Neural cell (in vitro differentiated cells): ENCODE measurements at regions not wholly inside any gene's neighbourhood (a gene's known extent, or its start where the extent isn't known, plus 50 kb on each side); places are given as distances from the start of the nearest gene placed in this dataset.

ENCODE experiments used
- EP300 ChIP-seq: fragments of 450-650 bp; conservative IDR thresholded peaks from 2 replicates; pipeline ENCODE4 v1.6.1; 2014; ENCODE audit warnings: antibody characterized with exemption, mild to moderate bottlenecking, moderate library complexity; ENCODE audit not compliant: poor library complexity, severe bottlenecking
- EZH2 ChIP-seq: fragments of 200-600, 300-800 bp; shearing (Covaris generic), sonication (generic); IDR thresholded peaks from 2 replicates; pipeline ENCODE4 v1.6.1; 2014; ENCODE audit warnings: antibody characterized with exemption, low read length, borderline replicate concordance, mild to moderate bottlenecking; ENCODE audit not compliant: insufficient read depth, poor library complexity, severe bottlenecking
- MXI1 ChIP-seq: fragments of 450-650 bp; conservative IDR thresholded peaks from 2 replicates; pipeline ENCODE4 v1.6.1; 2014; ENCODE audit warnings: antibody characterized with exemption, mild to moderate bottlenecking; ENCODE audit not compliant: poor library complexity, severe bottlenecking
- POLR2AphosphoS5 ChIP-seq: IDR thresholded peaks from 2 replicates; pipeline ENCODE4 v1.6.1; 2012
- SMC3 ChIP-seq: fragments of 450-650 bp; conservative IDR thresholded peaks from 2 replicates; pipeline ENCODE4 v1.6.1; 2014; ENCODE audit warnings: antibody characterized with exemption, mild to moderate bottlenecking, moderate library complexity; ENCODE audit not compliant: poor library complexity
- TAF1 ChIP-seq: IDR thresholded peaks from 2 replicates; pipeline ENCODE4 v1.6.1; 2012; ENCODE audit warnings: low read depth
- TF ChIP-seq, protein P1 (sequence below): fragments of 450-650 bp; IDR thresholded peaks from 2 replicates; pipeline ENCODE4 v1.5.1; 2014; ENCODE audit warnings: antibody characterized with exemption, mild to moderate bottlenecking, moderate library complexity; ENCODE audit not compliant: poor library complexity, severe bottlenecking
- TF ChIP-seq, protein P2 (sequence below): IDR thresholded peaks from 2 replicates; pipeline ENCODE4 v1.6.1; 2012; ENCODE audit warnings: borderline replicate concordance

DNA sequence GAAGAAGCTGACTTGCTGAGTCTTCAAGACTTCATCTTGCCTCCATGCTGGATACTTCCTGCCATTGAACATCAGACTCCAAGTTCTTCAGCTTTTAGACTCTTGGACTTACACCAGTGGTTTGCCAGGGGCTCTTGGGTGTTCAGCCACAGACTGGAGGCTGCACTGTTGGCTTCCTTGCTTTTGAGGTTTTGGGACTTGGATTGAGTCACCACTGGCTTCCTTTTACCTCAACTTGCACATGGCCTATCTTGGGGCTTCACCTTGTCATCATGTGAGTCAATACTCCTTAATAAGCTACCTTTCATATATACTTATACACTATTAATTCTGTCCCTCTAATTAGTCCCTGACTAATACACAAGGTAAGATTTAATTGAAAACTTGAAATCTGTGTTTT is 361.7 kb upstream of the SEMA3C start:
- TF ChIP-seq, protein P1, sequence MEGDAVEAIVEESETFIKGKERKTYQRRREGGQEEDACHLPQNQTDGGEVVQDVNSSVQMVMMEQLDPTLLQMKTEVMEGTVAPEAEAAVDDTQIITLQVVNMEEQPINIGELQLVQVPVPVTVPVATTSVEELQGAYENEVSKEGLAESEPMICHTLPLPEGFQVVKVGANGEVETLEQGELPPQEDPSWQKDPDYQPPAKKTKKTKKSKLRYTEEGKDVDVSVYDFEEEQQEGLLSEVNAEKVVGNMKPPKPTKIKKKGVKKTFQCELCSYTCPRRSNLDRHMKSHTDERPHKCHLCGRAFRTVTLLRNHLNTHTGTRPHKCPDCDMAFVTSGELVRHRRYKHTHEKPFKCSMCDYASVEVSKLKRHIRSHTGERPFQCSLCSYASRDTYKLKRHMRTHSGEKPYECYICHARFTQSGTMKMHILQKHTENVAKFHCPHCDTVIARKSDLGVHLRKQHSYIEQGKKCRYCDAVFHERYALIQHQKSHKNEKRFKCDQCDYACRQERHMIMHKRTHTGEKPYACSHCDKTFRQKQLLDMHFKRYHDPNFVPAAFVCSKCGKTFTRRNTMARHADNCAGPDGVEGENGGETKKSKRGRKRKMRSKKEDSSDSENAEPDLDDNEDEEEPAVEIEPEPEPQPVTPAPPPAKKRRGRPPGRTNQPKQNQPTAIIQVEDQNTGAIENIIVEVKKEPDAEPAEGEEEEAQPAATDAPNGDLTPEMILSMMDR = no peak
- no peak for TF ChIP-seq POLR2AphosphoS5
- no peak for TF ChIP-seq EP300
- TF ChIP-seq, protein P2, sequence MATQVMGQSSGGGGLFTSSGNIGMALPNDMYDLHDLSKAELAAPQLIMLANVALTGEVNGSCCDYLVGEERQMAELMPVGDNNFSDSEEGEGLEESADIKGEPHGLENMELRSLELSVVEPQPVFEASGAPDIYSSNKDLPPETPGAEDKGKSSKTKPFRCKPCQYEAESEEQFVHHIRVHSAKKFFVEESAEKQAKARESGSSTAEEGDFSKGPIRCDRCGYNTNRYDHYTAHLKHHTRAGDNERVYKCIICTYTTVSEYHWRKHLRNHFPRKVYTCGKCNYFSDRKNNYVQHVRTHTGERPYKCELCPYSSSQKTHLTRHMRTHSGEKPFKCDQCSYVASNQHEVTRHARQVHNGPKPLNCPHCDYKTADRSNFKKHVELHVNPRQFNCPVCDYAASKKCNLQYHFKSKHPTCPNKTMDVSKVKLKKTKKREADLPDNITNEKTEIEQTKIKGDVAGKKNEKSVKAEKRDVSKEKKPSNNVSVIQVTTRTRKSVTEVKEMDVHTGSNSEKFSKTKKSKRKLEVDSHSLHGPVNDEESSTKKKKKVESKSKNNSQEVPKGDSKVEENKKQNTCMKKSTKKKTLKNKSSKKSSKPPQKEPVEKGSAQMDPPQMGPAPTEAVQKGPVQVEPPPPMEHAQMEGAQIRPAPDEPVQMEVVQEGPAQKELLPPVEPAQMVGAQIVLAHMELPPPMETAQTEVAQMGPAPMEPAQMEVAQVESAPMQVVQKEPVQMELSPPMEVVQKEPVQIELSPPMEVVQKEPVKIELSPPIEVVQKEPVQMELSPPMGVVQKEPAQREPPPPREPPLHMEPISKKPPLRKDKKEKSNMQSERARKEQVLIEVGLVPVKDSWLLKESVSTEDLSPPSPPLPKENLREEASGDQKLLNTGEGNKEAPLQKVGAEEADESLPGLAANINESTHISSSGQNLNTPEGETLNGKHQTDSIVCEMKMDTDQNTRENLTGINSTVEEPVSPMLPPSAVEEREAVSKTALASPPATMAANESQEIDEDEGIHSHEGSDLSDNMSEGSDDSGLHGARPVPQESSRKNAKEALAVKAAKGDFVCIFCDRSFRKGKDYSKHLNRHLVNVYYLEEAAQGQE = no peak
- no peak for TF ChIP-seq TAF1
- TF ChIP-seq EZH2 = no peak
- TF ChIP-seq MXI1 = no peak
- no peak for TF ChIP-seq SMC3
